ENCODE measurements at regions not wholly inside any gene's neighbourhood (a gene's known extent, or its start where the extent isn't known, plus 50 kb on each side); places are given as distances from the start of the nearest gene placed in this dataset.

DNA sequence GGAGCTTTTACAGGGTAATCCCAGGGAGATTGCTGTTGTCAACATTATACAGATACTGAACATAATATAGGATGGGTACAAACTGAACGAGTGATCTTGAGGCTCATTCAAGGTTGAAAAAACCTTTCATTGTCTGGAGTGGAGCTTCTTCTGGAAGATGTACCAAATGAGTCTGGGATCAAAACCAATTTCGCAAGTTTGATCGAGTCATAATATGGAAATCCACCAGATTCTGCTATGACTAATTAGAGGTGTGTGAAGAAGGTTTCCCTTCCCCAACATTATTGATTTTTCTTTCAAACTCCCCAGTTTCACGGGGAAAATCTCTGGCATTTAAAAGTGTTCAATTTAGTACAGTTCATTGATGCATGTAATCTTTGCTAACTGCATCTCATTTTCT is 324.1 kb downstream of the ZFHX3 start:
- no peaks in the 10 kb centered on the region for H3K9me2 ChIP-seq (ENCODE audit: low read depth, low read length)
- H3F3A ChIP-seq (ENCODE audit: insufficient read depth, low read length): no peaks in the 10 kb centered on the region
- no peaks in the 10 kb centered on the region for H3K36me3 ChIP-seq (ENCODE audit: insufficient read depth, low read length)
- no peak overlapping the region for H3K4me3 ChIP-seq (ENCODE audit: low read depth, low read length, poor library complexity, severe bottlenecking)
- no peak overlapping the region for H3K9ac ChIP-seq (ENCODE audit: low read length)
- H3K4me1 ChIP-seq (ENCODE audit: insufficient read depth, low read length, severe bottlenecking): no peaks in the 10 kb centered on the region
- no peaks in the 10 kb centered on the region for H3K79me2 ChIP-seq (ENCODE audit: insufficient read depth, low read length)
- H3K27me3 ChIP-seq (ENCODE audit: insufficient read depth, low read length): no peaks in the 10 kb centered on the region
- TF ChIP-seq EZH2 (IDR thresholded peaks at IDR 0.05; ENCODE audit: borderline replicate concordance, low read length): no peak
- TF ChIP-seq CTCF (IDR thresholded peaks at IDR 0.05; ENCODE audit: low read length): no peak
- no peak overlapping the region for H3K27ac ChIP-seq (ENCODE audit: low read depth, low read length, poor library complexity, severe bottlenecking)
- no peaks in the 10 kb centered on the region for H3K9me3 ChIP-seq (ENCODE audit: low read length)
- H3K4me2 ChIP-seq (ENCODE audit: low read length): no peak overlapping the region
- H4K20me1 ChIP-seq (ENCODE audit: insufficient read depth, low read length): no peaks in the 10 kb centered on the region
- no peak overlapping the region for H2AFZ ChIP-seq (ENCODE audit: low read length)

DNA sequence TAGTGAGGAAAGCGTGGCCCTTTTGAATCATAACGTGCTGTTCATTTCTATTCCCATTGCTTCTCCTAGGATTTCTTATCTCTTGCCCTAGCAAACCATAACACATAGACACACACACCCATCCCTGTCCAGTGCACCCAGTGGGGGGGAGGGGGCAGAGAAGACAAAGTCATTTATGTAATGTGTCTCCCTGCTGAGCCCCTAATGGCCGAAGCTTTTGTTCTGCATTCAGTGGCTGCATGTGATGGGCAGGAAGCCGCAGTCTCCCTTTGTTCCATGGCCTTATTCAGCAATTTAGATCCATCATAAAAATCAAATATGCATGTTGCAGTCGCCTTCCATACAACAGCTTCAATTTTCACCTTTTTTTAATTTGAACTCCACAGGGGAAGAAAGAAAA is 325.4 kb downstream of the ZFHX3 start:
- H3F3A ChIP-seq (ENCODE audit: insufficient read depth, low read length): no peaks in the 10 kb centered on the region
- H2AFZ ChIP-seq (ENCODE audit: low read length): no peak overlapping the region
- TF ChIP-seq EZH2 (IDR thresholded peaks at IDR 0.05; ENCODE audit: borderline replicate concordance, low read length): no peak
- no peak for TF ChIP-seq CTCF (IDR thresholded peaks at IDR 0.05; ENCODE audit: low read length)
- no peak overlapping the region for H3K27ac ChIP-seq (ENCODE audit: low read depth, low read length, poor library complexity, severe bottlenecking)
- H3K4me3 ChIP-seq (ENCODE audit: low read depth, low read length, poor library complexity, severe bottlenecking): no peak overlapping the region
- no peak overlapping the region for H3K4me2 ChIP-seq (ENCODE audit: low read length)
- H3K4me1 ChIP-seq (ENCODE audit: insufficient read depth, low read length, severe bottlenecking): no peaks in the 10 kb centered on the region
- H3K9me2 ChIP-seq (ENCODE audit: low read depth, low read length): no peaks in the 10 kb centered on the region
- no peaks in the 10 kb centered on the region for H3K36me3 ChIP-seq (ENCODE audit: insufficient read depth, low read length)
- H3K79me2 ChIP-seq (ENCODE audit: insufficient read depth, low read length): no peaks in the 10 kb centered on the region
- no peaks in the 10 kb centered on the region for H3K27me3 ChIP-seq (ENCODE audit: insufficient read depth, low read length)
- no peak overlapping the region for H3K9ac ChIP-seq (ENCODE audit: low read length)
- H3K9me3 ChIP-seq (ENCODE audit: low read length): no peaks in the 10 kb centered on the region
- no peaks in the 10 kb centered on the region for H4K20me1 ChIP-seq (ENCODE audit: insufficient read depth, low read length)

- no peaks in the 10 kb centered on the region for H3K4me1 ChIP-seq (ENCODE audit: insufficient read depth, low read length, severe bottlenecking)
- H3K9me3 ChIP-seq (ENCODE audit: low read length): no peaks in the 10 kb centered on the region
- no peak overlapping the region for H3K4me3 ChIP-seq (ENCODE audit: low read depth, low read length, poor library complexity, severe bottlenecking)
- no peak overlapping the region for H3K27ac ChIP-seq (ENCODE audit: low read depth, low read length, poor library complexity, severe bottlenecking)
- H3K79me2 ChIP-seq (ENCODE audit: insufficient read depth, low read length): no peaks in the 10 kb centered on the region
- TF ChIP-seq CTCF (IDR thresholded peaks at IDR 0.05; ENCODE audit: low read length) (no peak), EZH2 (IDR thresholded peaks at IDR 0.05; ENCODE audit: borderline replicate concordance, low read length) (no peak)
- H3K36me3 ChIP-seq (ENCODE audit: insufficient read depth, low read length): no peaks in the 10 kb centered on the region
- H3F3A ChIP-seq (ENCODE audit: insufficient read depth, low read length): no peaks in the 10 kb centered on the region
- H3K9ac ChIP-seq (ENCODE audit: low read length): no peak overlapping the region
- H3K9me2 ChIP-seq (ENCODE audit: low read depth, low read length): no peaks in the 10 kb centered on the region
- no peak overlapping the region for H2AFZ ChIP-seq (ENCODE audit: low read length)
- H4K20me1 ChIP-seq (ENCODE audit: insufficient read depth, low read length): no peaks in the 10 kb centered on the region
- no peaks in the 10 kb centered on the region for H3K27me3 ChIP-seq (ENCODE audit: insufficient read depth, low read length)
- H3K4me2 ChIP-seq (ENCODE audit: low read length): no peak overlapping the region
Observed at GRCh38 chr16:72721981-72722380, 325.9 kb downstream of the ZFHX3 start.

All from OCI-LY1 (cell line).